ENCODE measurements at regions not wholly inside any gene's neighbourhood (a gene's known extent, or its start where the extent isn't known, plus 50 kb on each side); places are given as distances from the start of the nearest gene placed in this dataset.

- Histone ChIP-seq H3K4me3 (no peak overlapping the region), H3K27ac (no peak overlapping the region)
- no peak for DNase-seq (ENCODE audit: low spot score)
- TF ChIP-seq CTCF (IDR thresholded peaks at IDR 0.05): no peak
Measured at GRCh38 chr13:109439813-109440212, 346.6 kb downstream of the IRS2 start.

- no peak for TF ChIP-seq CTCF (IDR thresholded peaks at IDR 0.05)
- no peak overlapping the region for H3K4me3 ChIP-seq
- no peak for DNase-seq (ENCODE audit: low spot score)
Measured at GRCh38 chr13:109436841-109437240, 349.5 kb downstream of the IRS2 start.

GRCh38 chr13:109436055-109436622, 350.2 kb downstream of the IRS2 start:
- H3K27ac ChIP-seq: no peak overlapping the region
- no peak for DNase-seq (ENCODE audit: low spot score)
- no peak for TF ChIP-seq CTCF (IDR thresholded peaks at IDR 0.05)
- no peak overlapping the region for H3K4me3 ChIP-seq

More at GRCh38 chr13:109436841-109437240, 349.5 kb downstream of the IRS2 start:
- H3K27ac ChIP-seq: no peak overlapping the region

- TF ChIP-seq CTCF (IDR thresholded peaks at IDR 0.05): no peak
- Histone ChIP-seq H3K27ac (no peak overlapping the region), H3K4me3 (no peak overlapping the region)
- DNase-seq (ENCODE audit: low spot score): no peak
Measured at GRCh38 chr13:109431217-109431616, 355.2 kb downstream of the IRS2 start.

- Histone ChIP-seq H3K27ac (no peak overlapping the region), H3K4me3 (no peak overlapping the region)
- DNase-seq (ENCODE audit: low spot score): no peak
- no peak for TF ChIP-seq CTCF (IDR thresholded peaks at IDR 0.05)
Measured at GRCh38 chr13:109428146-109428545, 358.2 kb downstream of the IRS2 start.

GRCh38 chr13:109427695-109428094, 358.7 kb downstream of the IRS2 start:
- no peak overlapping the region for H3K4me3 ChIP-seq
- no peak for TF ChIP-seq CTCF (IDR thresholded peaks at IDR 0.05)
- no peak for DNase-seq (ENCODE audit: low spot score)
- H3K27ac ChIP-seq: no peak overlapping the region

GRCh38 chr13:109427148-109427547, 359.2 kb downstream of the IRS2 start:
- H3K27ac ChIP-seq: no peak overlapping the region

More at GRCh38 chr13:109427148-109427547, 359.2 kb downstream of the IRS2 start:
- no peak overlapping the region for H3K4me3 ChIP-seq
- TF ChIP-seq CTCF (IDR thresholded peaks at IDR 0.05): no peak
- no peak for DNase-seq (ENCODE audit: low spot score)
